PC-9 (cell line): ENCODE measurements at regions not wholly inside any gene's neighbourhood (a gene's known extent, or its start where the extent isn't known, plus 50 kb on each side); places are given as distances from the start of the nearest gene placed in this dataset.

Experiments used
- EZH2 ChIP-seq: fragments of 200-600 bp; sonication (generic); IDR thresholded peaks from 2 replicates; pipeline ENCODE4 v1.8.0; 2017; ENCODE audit warnings: antibody characterized with exemption, low read depth
- TF ChIP-seq, protein P1 (sequence below): fragments of 200-600 bp; sonication (generic); conservative IDR thresholded peaks from 2 replicates; pipeline ENCODE4 v1.6.1; 2017; ENCODE audit warnings: mixed run types, antibody characterized with exemption, mild to moderate bottlenecking, moderate library complexity

DNA sequence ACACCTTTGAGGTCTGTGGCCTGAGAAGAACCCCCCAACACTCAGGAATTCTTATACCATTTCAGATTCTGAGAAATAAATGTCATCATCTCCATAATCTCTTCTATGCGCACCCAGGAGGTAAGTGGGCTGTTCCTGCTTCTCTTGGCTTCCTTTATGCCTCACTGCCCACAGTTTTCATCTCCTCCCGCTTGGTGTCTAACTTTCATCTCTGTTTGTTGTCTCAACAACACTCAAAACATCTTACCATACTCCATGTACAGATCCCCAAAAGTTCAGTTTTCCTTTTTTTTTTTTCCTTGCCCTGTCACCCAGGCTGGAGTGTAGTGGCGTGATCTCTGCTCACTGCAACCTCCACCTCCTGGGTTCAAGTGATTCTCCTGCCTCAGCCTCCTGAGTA lies 170.2 kb upstream of the FREM1 start:
- TF ChIP-seq, protein P1, sequence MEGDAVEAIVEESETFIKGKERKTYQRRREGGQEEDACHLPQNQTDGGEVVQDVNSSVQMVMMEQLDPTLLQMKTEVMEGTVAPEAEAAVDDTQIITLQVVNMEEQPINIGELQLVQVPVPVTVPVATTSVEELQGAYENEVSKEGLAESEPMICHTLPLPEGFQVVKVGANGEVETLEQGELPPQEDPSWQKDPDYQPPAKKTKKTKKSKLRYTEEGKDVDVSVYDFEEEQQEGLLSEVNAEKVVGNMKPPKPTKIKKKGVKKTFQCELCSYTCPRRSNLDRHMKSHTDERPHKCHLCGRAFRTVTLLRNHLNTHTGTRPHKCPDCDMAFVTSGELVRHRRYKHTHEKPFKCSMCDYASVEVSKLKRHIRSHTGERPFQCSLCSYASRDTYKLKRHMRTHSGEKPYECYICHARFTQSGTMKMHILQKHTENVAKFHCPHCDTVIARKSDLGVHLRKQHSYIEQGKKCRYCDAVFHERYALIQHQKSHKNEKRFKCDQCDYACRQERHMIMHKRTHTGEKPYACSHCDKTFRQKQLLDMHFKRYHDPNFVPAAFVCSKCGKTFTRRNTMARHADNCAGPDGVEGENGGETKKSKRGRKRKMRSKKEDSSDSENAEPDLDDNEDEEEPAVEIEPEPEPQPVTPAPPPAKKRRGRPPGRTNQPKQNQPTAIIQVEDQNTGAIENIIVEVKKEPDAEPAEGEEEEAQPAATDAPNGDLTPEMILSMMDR, result no peak
- no peak for TF ChIP-seq EZH2
